ENCODE measurements at regions not wholly inside any gene's neighbourhood (a gene's known extent, or its start where the extent isn't known, plus 50 kb on each side); places are given as distances from the start of the nearest gene placed in this dataset.

- no peak for TF ChIP-seq CTCF (IDR thresholded peaks at IDR 0.05; ENCODE audit: low read depth, low read length)
- no peak for DNase-seq (ENCODE audit: extremely low read depth, low read depth)
Observed at GRCh38 chr18:77376043-77376732, 126.5 kb downstream of the GALR1 start.

DNA sequence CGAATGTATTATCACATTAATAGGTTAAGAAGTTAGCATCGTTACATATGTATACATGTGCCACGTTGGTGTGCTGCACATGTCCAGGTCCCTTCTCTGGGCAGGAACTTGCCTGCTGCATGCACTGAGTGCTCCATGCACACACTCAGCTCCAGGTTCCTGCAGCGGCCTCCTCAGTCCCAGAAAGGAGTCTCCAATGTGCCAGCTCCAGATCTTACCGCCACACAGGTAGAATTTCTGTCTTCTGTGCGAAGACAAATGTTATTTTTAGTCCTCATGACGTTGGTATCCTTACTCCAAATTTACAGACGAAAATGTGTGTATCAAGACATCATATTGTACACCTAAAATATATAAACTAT is 127.1 kb downstream of the GALR1 start:
- TF ChIP-seq CTCF (IDR thresholded peaks at IDR 0.05; ENCODE audit: low read depth, low read length): no peak
- DNase-seq (ENCODE audit: extremely low read depth, low read depth): no peak

DNA sequence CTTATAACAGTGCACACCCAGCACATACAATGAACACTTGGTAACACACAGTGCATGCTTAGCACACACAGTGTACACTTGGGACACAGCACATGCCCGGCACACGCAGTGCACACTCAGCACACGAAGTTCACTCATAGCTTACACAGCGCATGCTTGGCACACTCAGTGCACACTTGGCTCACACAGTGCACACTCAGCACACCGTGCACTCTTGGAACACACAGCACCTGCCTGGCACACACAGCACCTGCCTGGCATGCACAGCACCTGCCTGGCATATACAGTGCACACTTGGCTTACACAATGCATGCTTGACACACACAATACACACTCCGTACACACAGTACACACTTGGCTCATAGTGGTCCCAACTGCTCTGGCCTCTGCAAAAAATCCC is 128.2 kb downstream of the GALR1 start:
- TF ChIP-seq CTCF (IDR thresholded peaks at IDR 0.05; ENCODE audit: low read depth, low read length): no peak
- DNase-seq (ENCODE audit: extremely low read depth, low read depth): no peak

DNA sequence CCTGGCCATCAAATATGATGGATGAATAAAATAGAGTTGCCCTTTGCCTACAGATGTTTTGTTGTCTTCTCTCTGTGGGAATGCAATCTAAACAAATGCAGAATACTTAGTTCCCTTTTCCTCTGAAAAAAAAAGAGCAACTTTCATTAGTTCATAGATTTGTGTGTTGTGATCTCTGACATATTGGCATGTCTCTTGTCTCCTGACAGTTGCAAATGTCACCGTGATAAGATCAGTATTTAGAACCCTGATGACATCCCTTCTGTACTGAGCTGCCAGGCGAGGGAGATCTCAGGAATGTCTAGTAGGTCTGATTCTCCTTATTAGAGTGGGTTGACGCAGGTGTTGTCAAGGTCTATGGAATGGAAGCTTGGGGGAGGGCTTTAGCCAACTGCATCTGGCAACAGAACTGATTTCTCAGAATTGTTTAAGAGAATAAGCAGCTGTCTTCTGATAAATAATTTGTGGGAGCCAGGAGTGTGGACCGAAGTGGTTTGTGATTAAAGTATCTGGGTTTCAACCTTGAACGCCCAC is 130.4 kb downstream of the GALR1 start:
- no peak for DNase-seq (ENCODE audit: extremely low read depth, low read depth)
- no peak for TF ChIP-seq CTCF (IDR thresholded peaks at IDR 0.05; ENCODE audit: low read depth, low read length)

- DNase-seq (ENCODE audit: extremely low read depth, low read depth): no peak
- TF ChIP-seq CTCF (IDR thresholded peaks at IDR 0.05; ENCODE audit: low read depth, low read length): no peak
Observed at GRCh38 chr18:77380695-77381094, 131.0 kb downstream of the GALR1 start.

- TF ChIP-seq CTCF (IDR thresholded peaks at IDR 0.05; ENCODE audit: low read depth, low read length): no peak
- no peak for DNase-seq (ENCODE audit: extremely low read depth, low read depth)
Observed at GRCh38 chr18:77392321-77392720, 142.7 kb downstream of the GALR1 start.

DNA sequence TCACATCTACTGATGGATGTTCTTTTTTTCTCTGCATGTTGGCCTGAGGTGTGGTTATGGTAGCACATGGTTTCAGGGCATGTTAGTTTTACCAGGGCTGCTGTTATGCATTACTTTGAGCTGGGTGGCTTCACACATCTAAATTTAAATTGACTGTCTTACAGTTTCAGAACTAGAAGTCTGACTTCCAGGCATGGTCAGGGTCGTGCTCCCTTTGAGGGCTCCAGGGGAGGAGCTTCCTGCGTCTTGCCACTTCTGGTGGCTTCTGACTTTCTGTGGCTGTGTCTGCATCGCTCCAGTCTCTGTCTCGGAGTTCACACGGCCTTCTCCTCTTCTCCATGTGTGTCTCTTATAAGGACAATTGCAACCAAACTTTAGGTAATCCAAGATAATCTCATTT is 143.9 kb downstream of the GALR1 start:
- no peak for TF ChIP-seq CTCF (IDR thresholded peaks at IDR 0.05; ENCODE audit: low read depth, low read length)
- no peak for DNase-seq (ENCODE audit: extremely low read depth, low read depth)

Data from AG09319 (cell line).